D341Med (cell line): ENCODE measurements at regions not wholly inside any gene's neighbourhood (a gene's known extent, or its start where the extent isn't known, plus 50 kb on each side); places are given as distances from the start of the nearest gene placed in this dataset.
A peak's percentile ranks its signal among the peaks of the same experiment; 100 is the strongest.

Experiments
- DNase-seq: peaks from one replicate; pipeline ENCODE4 v3.0.0; 2012; ENCODE audit warnings: low spot score

DNA sequence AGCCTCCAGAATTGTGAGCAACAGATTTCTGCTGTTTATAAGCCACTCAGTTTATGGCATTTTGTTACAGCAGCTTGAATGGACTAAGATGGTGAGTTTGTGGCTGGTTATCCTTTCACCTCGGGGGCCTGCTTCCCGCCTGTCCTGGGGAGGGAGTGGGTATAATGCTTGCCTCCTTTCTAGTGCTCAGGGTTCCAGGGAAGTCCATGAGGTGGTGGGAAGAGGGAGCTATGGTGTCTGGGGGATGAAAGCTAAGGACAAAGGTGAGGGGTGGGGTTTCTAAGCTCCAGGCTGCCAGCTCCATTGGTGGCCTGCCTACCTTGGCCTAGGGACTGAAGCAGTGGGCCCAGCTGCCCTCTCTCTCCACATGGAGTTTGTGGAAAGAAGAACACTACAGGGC lies 50.2 kb upstream of the SDK2 start:
- no peak for DNase-seq

DNA sequence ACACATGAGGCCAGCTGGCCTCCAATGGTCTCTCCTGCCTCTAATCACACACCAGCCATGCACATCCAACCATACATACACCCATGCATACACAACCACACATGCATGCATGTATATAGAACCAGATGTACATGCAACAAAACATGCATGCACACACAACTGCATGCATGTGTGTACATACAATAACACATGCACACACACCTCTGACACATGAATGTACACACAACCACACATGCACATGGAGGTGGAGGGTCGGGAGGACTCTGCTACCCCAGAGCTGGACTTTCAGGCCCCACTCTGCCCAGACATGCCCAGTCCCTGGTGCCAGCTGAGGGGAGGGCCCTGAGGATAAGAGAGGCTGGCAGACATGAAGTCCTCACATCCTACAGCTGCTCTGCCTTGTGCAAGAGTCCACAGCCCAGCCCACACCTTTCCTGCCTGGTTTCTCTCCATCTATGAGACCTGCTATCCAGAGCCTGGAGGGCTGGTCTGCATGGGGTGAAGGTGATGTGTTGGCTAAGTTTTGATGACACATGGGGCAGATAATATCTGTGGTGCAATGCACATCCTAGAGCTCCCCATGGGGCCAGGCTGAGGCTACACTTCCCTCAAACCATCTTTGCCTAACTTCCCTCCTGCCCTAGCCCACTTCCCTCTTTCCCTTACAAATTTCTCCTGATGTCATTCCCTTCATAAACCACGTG lies 50.9 kb upstream of the SDK2 start:
- DNase-seq = no peak

DNA sequence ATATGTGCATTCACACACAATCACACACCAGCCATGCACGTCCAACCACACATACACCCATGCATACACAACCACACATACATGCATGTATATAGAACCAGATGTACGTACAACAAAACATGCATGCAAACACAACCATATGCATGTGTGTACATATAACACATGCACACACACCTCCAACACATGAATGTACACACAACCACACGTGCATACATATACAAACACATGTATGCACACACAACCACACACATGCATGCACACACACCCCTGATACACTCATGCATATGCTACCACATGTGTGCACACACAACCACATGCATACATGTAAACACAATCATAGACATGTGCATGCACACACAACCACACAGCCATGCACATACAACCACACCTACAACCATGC lies 52.0 kb upstream of the SDK2 start:
- DNase-seq = no peak

DNA sequence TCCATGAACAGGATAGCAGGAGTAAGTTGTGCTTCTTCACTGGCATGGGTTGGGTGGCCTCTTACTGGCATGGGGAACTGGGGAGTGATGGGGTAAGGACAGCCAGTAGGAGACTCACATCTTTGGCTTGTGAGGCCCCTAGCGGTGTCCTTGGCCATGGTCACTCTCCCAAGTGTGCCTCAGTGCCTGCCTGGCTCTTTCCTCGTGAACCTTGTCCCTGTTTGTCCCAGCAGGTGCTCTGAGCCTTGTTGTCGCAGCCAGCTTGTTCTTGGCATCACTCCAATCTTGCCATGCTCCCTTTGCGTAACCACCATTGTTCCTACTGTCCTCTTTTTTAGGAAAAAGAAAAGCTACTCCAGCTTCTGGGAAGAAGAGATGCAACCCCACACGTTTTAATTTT lies 53.6 kb upstream of the SDK2 start:
- peak; percentile 42 for DNase-seq

DNA sequence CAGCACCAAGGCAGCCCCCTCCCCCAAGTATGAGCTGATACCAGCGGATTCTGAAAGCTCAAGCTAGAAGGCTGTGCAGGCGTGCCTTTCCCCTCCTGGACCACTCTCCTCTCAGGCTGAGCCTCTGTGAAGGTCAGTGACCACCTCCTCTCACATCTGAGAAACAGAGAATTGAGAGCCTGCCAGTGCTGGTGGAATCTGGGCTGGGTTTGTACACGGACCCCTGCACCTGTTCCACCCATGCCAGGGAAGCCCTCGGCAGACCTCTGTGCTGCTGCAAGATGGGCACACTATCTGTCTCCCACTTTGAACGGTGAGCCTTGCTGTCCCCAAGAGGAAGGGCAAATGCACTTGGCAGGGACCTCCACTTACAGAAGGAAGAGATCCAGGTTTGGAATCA lies 54.7 kb upstream of the SDK2 start:
- DNase-seq = no peak

DNA sequence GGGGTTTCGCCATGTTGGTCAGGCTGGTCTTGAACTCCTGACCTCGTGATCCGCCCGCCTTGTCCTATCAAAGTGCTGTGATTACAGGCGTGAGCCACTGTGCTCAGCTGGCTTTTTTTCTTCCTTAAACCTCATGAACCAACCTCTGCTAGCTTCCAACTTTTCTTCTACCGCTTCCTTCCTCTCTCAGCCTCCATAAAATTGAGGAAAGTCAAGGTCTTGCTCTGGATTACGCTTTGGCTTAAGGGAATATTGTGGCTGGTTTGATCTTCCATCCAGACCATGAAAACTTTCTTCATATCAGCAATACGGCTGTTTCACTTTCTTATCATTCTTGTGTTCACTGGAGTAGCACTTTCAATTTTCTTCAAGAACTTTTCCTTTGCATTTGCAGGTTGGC lies 57.5 kb upstream of the SDK2 start:
- no peak for DNase-seq

DNA sequence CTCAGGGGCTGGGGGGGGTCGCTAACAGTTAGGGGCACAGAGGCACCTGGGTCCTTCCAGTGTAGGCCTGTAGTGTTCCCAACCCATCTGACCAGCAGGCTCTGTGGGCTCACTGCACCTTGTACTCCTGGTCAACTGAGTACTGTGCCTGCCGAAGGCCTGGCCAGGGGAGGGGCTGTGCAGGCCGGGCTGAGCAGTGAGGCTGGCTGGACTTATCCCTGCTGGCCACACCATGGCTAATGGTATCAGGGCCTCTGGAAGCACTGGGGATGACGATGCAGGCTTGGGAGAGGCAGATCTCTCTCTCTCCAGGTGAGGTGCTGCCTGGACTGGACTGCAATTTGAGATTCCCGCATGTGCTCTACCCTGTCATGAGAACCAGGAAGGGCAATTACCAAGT lies 58.9 kb upstream of the SDK2 start:
- DNase-seq = no peak

DNA sequence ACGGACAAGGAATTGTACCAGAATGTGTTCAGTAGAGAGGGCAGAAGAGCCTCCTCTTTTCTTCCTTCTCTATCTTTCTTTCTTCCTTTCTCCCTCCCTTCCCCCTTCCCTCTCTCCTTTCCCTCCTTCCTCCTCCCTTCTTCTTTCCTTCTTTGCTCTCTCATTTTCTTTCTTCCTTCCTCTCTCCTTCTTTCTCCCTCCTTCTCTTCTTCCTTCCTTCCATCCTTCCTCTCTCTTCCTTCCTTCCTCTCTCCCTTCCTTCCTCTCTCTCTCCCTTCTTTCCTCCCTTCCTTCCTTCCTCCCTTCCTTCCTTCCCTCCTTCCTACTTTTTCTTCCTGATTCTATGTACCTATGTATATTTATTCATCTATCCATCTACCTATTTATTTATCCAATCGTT lies 59.7 kb upstream of the SDK2 start:
- DNase-seq = no peak

DNA sequence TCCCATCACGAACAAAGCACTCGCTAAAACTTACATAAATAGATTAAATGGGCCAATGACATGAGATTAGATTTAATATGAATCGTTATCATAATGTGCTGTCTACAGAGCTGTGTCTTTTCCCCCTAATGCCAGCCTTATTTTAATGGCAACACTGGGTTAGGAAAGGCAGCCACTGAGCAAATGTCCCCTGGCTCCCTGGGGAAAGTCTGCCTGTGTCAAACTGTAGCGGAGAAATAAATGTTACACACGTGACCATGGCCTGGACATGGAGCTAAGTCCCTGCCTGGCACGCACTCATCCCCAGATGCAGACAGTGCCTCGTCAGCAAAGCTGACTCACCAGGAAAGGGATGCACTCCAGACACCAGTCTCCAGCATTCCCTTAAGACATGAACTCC lies 61.3 kb upstream of the SDK2 start:
- DNase-seq = no peak

DNA sequence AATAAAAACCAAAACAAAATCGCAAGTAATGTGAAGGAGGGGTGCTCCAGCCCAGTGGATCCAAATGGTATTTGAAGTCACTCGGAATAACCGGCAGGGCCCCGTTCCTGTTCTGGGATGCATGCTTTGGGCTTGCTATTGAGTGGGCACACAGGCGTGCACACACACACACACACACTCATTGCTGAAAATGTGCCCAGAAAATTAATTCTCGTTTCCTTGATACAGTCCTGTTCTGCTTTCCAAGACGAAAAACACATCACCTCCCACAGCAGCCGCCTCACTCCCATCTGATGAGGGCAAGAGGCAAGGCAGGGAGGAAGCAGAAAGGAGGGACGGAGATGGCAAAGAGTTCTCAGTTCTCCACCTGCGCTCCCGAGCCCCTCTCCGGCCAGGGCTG lies 62.2 kb upstream of the SDK2 start:
- no peak for DNase-seq

DNA sequence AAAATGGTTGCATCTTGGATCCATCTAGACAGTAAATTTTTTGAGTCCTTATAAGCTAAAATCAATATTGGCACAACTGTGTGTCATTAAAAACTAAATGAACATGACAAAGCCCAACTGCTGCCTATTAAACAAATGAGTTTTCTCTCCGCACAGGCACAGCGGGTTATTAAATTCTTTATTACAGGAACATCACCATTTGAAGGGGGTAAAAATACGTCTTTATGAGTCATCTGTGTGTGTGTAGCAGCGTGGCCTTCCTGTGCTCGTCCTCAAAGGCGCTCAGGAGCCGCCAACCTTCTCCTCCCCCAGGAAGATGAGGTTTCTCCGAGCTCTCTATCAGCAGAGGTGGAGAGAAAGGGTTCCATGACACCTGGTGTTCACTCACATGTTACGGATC lies 62.6 kb upstream of the SDK2 start:
- no peak for DNase-seq

DNA sequence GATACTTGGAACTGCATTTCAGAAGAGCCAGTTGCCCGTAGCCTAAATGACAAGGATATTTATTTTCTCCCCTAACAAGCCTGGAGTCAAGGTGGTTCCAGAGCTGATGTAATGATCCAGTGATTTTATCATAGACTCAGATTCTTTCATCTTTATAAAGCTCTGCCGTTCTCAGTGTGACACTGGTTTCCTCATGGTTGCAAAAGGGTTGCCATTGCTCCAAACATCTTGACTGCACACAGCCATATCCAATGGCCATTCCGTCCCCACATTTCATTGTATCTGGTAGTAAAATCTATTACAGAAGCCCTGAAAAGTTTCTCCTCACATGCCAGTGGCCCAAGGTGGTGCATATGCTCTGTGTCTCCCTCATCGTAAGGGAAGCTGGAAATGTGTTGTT lies 63.1 kb upstream of the SDK2 start:
- no peak for DNase-seq

DNA sequence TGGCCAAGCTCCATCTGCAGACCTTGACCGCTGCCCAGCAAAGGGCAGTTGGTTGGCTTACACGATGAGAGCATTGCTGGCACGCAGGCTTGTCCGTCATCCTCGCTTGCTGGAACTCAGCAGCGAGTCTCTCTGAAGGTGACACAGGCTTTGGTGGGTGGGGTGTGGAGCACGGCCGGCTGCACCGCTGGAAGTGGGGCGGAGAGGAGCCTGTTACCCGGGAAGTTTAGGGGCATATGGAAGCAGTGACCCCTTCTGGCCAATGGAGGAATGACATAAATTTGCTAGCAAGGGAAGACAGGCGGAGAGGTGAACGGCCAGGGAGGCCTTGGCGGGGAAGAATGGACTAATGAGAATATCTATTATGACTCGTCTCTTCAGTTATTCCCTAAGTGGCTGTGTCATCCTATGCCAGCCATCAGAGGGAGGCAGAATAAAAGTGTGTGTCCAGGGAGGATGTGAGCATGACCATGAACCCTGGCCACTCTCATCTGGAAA lies 65.9 kb upstream of the SDK2 start:
- DNase-seq = peak; percentile 94

DNA sequence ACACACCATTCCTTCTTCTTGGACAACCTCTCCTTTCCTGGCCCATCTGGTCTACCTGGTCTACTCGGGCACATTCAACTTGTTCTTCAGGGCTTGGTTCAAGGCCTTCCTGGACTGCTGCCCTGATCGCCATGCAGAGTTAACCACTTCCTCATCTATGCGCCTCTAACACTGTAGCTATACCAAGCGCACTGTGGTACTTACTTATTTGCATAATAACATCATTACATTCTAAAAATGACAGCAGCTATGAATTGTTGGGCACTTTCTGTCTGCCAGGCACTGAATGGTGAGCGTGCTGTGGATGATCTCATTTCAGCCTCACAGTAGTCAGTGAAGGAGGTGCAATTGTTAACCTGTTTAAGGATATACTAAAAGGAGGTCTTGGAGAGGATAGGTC lies 66.9 kb upstream of the SDK2 start:
- no peak for DNase-seq

DNA sequence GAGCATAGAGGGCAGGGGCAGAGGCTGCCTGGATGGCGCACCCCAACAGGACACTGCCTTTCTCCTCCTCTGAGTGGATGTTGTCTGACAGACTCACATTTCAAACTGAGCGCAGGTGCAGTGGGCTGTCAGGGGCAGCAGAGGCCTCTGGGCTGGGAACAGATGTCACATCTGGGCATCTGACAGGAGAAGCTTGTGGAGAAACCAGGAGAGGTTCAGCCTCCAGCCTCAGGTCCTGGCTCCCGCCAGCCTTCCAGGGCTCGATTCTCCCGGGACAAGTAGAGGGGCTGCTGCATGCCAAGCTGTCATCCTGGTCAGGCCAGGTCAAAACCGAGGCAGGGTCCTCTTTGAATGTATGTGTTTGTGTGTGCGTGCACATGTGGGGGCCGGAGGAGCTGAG lies 67.7 kb upstream of the SDK2 start:
- no peak for DNase-seq

DNA sequence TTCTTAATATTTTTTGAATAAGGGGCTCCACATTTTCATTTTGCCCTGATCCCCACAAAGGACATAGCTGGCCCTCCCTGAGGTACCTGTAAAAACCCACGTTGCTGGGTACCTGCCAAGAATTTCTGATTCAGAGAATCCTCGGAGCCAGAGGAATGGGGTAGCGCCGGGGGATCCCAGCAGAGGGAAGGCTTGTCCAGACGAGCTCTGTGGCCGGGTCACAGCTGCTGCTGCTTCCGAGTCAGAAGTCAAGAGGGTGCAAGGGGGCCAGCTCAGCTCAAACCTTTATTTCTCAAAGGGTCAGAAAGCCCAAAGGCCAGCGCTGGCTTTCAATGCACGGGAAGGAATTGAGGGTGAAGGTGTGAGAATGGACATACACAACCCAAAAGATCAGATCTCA lies 68.9 kb upstream of the SDK2 start:
- DNase-seq = no peak

DNA sequence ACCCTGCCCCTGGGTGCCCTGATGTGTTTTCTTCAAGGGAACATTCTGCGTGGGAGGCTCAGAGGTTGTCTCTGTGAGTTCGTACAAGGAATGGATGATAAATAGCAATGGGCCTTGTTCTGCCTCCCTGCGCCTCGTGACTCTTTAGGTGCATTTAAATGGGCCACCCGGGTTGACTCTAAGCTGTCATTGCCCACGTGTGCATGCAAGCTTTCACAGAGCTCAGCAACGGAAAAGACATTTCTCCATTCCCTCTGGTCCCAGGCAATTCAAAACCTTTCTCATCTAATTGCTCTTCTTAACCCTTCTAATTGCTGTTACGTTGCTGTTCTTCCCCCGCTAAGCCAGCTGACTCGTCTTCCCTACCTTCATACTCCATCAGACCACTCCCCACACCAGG lies 71.5 kb upstream of the SDK2 start:
- no peak for DNase-seq

DNA sequence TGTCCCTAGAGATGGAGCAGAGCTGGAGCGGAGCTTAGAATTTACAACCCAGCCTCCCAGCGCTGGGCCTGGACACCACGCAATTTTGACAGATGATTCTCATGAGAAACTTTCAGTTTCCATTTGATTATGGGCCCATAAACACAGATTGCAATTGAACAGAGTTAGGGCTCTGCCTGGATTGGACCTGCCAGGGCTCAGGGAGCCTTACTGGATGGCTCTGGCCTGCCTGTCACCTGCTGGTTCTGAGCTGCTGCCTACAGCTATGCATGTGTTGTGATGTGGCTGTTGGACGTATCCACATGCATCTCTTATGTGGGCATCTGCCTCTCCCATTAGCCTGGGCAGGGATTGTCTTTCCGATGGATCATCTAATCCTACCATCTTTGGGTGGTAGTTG lies 73.4 kb upstream of the SDK2 start:
- DNase-seq = no peak

DNA sequence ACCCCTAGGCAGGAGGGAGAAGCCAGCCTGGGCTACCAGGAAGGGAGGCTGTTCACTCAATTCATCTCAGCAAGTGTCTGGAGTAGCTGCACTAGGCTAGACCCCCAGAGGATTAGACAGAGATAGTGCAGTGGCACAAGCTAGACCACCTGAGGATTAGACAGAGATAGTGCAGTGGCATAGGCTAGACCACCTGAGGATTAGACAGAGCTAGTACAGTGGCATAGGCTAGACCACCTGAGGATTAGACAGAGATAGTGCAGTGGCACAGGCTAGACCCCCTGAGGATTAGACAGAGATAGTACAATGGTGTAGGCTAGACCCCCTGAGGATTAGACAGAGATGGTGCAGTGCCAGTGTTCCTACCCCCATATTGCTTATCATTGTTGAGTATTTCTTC lies 74.1 kb upstream of the SDK2 start:
- DNase-seq = no peak

DNA sequence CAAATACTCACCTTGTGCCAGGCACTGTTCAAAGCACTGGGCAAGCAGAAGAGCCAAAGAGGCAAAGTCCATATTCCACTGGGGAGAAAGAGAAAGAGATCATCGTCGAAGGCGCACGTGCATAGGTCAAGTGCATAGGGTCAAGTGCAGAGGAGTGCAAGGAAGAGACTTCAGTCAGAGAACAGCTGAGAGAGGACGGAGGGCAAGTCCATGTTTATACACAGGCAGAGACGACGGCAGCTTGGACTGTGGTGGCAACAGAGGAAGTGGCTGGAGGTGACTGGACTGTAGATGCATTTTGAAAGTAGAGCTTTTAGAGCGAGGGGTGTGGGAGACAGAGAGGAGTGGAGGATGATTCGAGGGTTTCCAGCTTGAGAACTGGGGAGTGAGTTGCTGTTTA lies 74.7 kb upstream of the SDK2 start:
- no peak for DNase-seq

DNA sequence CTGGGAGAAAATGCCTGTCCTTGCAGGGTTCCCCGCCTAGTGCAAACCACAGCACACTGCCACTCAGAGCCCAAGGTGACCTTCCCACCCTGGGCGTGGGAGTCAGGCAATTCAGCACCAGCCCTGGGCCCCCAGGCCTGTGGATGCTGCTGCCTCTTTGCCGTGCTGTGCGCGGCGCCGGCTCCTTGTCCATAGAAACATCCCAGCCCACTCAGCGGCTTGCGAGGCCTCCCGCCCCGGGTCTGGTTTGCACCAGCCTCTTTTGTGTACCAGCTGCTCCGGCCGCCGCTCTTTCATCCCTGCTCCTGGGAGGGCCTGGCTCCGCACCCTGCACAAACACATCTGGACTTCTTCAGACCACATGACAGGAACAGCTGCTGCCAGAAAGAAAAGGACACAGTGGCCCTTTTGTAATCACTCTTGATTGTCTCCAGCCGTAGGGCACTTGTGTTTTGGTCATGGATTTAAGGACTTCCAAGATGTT lies 75.4 kb upstream of the SDK2 start:
- no peak for DNase-seq

DNA sequence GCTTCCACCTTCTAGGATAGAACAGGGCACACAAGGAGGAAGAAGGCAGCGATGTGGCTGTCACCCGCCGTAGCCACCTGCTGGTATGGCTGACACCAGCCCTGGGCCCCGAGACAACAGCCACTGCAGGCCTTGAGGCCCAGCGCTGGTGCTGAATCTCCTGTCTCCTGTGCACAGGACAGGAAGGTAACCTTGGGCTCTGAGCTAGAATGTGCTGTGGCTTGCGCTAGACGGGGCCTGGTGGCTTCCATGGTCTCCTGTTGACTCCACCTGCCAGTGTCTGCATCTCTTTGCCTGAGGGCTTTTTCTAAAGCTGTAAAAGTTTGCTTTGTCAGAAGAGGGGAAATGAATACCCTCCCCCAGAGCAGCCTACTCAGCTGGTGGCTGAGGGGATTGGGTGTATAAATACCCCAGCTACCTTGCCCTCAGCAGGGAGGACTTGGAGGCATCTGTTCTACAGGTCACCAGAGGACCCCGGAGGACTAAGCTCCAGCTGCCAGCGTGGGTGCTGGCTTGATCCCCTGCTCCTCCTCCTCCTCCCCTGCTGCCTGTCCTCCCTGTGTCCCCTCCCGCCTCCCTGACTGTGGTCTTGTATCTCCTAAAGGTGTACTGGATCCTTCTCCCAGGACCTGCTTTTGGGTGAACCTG lies 76.1 kb upstream of the SDK2 start:
- DNase-seq = no peak

DNA sequence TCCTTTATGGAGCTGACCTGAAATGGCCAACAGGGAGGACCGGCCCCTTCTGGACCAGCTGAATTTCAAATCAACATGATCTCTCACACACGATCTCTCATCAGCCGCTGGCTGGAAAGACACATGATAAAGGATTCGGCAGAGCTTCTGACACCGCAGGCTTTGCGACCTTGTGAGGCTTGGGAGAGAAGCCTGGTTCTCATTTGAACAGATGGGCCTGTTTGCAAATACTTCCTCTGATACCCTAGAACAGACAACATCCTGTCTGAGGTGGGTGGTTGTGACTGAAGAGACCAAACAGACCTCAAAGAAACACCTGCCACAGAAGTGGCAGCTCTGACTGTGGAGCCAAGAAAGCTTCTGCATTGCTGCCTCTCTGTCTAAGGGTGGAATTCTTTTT lies 77.9 kb upstream of the SDK2 start:
- DNase-seq = no peak

DNA sequence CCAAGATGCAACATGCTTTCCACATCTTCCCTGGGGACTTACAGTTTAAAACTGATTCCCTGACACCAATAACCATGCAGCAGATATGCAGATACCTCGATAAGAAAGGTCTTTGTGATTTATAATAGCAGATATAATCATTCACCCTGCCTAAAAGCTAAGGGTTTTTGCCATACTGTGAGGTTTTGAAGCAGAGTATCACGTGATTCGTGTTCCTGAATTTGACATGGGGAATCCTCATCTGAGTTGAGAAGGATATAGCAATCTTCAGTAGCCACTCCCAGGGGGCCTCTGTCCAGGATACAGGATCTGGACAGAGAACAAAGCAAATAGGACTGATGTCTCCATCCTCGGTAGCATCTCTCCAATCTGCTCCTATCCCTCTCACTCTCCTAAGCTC lies 79.1 kb upstream of the SDK2 start:
- DNase-seq = no peak
